ENCODE measurements at regions not wholly inside any gene's neighbourhood (a gene's known extent, or its start where the extent isn't known, plus 50 kb on each side); places are given as distances from the start of the nearest gene placed in this dataset.
"Not testable (repeated sequence)": the region's sequence is repeated elsewhere in the genome, so short reads cannot be mapped to it uniquely, and the experiment has no call there.

DNA sequence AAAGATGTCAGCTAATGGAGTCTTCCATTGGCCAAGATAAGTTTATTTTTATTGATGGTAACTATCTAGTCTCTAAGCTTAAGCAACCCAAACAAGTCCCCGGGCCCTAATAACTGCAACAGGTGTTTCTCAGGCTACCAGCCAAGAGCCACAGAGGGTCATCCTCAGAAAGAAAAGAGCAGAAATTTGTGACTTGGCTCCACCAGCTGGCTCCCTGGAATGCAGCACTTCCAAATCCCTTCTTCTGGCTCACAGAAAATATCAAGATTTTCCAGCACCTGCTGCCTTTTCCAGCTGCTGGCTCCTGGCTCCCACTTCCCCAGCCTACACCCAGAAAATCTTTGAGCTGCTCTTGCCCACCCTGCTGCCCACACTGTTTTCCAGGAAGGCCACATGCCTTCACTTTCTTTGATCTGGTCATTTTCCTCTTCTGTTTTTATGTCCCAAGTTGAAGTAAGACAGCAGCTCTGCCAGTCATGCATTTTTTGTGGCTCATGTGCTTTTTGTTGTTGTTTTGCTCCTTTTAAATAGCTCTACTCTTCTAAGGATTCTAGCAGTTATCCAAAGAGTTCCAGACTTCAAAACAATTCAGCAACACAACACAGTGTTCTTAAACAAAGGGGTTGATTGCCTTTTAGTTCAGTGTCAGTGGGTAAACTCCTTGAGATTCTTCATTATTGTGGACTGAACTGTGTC lies 151.0 kb upstream of the SMLR1 start:
- DNase-seq = no peak

DNA sequence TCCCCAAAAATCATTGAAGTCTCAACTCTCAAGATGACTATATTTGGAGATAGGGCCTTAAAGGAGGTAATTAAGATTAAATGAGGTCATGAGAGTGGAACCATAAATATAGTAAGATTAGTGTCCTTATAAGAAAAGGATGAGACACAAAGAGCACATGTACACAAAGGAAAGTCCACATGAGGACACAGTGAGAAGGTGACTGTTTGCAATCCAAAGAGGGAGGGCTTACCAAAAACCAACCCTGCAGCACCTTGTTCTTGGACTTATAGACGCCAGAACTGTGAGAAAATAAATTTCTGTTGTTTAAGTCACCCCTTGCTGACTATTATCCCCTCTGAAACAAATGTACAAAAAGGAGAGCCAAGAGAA lies 150.4 kb upstream of the SMLR1 start:
- no peak for DNase-seq

DNA sequence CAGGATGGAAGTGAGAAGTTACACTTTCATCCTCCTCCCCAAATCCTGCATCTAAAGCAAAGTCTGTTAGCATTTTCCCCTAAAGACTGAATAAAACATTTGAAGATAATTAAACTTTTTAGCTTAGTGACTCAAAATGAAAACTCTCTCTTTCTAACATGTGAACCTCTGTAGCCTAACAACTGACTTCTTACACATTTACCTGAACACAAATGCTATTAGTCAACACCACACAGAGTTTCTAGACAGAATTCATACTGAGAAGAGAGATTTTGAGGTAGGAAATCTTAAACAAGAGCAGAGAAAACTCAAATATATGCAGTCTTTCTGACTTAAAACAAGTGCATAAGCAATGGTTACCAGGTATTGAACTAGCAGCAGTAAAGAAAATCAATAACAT lies 149.9 kb upstream of the SMLR1 start:
- no peak for DNase-seq

DNA sequence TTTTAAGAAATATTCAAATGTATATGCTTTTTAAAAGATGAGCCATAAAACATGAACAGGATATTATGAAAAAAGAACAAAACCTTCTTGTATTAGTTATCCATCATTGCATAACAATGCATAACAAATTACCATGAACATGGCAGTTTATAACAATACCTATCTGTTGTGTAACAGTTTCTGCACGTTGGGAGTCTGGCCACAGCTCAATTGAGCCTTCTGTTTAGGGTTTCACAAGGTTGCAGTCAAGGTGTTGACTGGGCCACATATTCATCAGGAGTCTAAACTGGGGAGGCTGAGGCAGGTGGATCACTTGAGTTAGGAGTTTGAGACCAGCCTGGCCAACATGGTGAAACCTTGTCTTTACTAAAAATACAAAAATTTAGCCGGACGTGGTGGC lies 149.4 kb upstream of the SMLR1 start:
- DNase-seq = no peak

DNA sequence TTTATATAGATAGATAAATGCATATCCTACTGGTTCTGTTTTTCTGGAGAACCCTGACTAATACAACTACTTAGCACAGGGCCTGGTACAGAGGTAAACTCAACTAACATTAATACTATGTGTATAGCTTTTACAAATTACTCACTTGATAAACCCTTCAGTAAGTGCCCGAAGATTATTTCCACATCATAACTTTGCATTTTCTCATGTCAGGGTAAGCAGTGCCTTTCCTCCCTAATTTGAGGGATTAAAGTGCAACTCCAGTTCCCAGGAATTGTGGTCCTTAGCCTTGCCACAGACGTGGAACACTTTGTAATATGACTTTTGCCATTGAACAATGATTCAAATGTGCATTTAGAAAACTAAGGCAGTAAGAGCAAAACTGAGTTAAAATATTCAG lies 147.5 kb upstream of the SMLR1 start:
- no peak for DNase-seq

DNA sequence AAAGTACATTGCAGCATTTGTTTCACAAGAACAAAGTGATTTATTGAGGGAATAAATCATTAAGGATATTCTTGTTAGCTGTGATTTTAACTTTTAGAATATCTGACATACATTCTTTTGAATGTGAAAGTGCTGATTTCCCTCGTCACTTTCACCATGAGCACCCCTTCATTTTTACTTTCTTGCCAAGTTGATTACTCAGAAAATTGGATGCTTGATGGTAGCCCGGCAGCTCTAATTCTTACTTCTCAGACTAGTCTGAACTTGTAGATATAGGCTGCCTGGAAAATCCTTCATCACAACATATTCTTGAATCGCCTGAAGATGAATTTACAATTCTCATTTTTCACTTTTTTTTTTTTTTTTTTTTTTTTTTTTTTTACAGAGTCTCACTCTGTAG lies 147.1 kb upstream of the SMLR1 start:
- no peak for DNase-seq

DNA sequence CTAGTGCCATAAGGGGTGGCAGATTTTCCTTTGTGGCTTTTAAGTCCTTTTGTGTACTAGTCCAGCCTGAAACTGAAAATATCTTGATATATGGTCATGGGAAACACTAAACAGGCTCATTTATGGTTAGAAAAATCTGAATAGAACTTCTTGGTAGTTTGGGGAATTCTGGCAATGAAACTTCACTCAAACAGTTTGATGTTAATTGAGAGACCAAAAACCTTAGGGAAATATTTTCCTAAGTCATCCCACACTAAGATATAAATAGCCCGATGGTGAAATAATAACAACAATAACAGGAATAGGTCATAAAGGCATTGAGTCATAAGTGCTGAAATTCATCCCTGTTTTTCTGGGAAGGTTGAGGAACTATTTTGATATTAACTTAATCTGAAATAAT lies 146.2 kb upstream of the SMLR1 start:
- DNase-seq = no peak

DNA sequence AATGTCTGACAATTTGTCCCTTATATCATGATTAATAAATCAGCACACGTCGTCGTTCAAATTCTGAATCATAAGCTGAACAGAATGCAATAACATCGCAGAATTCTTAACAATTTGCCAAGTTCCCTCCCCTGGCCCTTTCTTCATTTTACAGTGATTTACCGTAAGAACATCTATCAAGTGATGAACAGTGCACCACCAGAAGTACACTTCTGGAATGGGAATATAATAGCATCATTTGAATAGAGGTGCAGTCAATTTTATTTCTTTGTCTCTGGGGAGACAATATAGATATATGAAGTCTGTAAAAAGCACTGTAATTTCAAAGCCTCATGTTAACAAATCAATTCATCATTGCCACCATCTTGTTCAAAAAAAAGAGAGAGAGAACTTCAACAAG lies 145.1 kb upstream of the SMLR1 start:
- no peak for DNase-seq

DNA sequence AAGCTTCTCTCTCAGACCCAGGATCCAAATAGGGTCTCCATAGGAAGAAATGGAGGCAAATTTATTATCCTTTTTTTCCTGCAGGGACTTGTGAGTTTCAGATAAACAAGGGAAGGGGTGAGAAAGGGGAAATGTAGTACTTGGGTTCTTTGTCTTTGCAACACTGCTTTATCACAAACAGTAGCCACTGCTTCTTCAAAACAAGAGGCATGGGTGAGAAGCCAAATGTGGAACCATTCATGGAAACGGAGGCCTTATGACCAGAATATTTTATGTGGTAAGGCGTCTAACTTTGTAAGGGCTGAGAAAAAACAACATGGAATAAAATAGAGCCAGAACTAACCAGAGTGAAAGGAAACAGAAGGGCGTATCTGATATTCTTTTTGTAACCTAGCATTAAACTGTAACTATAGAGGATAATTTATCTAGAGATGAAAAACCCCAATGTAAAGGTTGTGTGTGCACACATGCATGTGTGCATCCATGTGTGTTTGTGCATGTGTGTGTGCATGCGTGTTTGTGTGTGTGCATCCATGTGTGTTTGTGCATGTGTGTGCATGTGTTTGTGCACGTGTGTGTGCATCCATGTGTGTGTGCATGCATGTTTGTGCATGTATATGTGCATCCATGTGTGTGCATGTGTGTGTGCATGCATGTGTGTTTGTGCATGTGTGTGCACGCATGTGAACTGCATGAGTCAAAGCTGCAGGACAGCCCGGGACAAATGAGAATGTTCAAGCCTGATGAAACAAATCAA lies 143.3 kb upstream of the SMLR1 start:
- no peak for DNase-seq

DNA sequence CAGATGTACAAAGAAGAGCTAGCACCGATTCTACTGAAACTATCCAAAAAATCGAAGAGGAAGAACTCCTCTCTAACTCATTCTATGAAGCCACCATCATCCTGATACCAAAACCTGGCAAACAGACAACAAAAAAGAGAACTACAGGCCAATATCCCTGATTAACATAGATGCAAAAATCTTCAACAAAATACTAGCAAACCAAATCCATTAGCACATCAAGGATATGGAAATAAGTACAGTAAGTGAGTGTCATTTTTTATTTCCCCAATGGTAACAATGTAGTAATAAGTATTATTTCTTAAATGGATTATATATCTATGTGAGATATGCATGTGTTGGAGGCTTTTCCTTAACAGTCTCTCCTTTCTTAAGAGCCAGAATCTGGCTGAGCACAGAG lies 134.5 kb upstream of the SMLR1 start:
- no peak for DNase-seq

DNA sequence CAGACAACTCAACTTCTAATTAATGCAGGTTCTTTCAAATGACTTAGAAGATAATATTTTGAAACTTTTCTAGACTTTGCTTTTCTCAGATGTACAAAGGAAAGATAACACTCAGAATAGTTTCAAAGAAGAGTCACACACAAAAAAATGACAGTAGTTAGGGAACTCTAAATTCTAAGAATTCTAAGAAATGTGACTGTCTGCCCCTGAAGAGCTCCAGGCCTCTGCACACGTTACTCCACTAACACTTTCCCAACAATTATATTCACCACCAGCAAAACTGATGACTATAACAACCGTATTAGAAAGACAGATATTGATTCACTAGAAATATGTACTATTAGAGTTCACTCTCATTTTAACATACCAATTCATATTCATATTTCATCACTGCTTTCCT lies 133.3 kb upstream of the SMLR1 start:
- DNase-seq = no peak

DNA sequence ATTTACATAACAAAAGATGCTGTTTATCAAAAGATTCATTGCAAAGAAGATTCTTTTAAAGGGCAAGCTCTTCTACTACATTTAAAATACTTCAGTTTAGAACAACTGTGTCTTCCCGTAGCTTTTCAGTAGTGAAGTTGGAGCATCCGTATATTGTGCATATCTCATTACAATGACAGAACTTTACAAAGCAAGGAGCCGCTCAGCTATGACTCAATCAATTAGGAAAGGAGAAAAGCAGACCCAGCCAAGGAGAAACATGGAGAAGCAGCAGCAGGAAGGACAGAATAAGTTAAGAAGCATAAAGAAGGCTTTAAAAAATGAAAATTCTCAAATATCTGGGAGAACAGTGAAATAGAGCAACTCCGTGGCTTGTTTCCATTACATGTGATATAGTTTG lies 132.6 kb upstream of the SMLR1 start:
- no peak for DNase-seq

DNA sequence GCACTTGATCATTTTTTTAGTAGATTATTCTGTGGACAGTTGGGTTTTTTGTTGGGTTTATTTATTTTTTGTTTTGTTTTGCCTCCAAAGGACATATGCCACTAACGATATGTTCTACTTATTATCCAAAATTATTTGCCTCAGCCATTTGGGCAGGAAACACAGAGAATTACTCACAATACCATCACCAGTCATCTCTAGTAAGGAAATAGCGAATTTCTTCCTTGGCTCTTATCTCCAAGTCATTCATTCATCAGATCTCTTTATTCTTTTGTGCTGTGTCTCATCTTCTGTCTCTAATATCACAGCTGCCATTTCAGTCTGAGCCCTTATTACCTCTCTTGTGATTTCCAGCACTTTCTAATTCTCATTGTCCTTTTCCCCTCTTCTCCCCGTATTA lies 130.4 kb upstream of the SMLR1 start:
- DNase-seq = no peak

DNA sequence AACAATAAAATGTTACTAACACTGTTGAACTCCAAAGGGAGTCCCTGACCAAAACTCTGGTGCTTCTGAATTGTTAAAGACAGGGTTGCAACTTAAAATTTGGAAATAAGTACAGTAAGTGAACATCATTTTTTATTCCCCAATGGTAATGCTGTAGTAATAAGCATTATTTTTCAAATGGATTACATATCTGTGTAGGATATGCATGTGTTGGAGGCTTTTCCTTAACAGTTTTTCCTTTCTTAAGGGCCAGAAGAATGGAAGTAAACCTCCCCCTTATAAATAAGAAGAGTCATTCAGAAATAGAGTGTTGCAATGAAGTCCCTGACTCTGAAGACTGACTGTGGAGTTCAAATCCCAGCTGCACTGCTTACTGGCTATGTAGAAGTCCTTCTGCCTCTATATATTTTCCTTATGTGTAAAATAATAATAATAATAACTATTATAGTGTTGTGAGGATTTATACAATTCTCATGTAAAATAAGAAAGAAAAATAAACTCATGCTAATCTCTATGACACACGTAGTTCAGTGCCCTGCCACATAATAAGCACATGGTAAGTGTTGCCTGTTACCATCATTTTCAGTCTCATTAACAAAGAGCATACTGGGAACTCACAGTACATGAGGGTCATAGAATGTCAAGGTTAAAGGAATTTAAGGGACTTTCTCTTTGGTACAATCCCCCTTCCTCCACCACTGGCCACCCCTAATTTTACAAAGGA lies 129.8 kb upstream of the SMLR1 start:
- no peak for DNase-seq

DNA sequence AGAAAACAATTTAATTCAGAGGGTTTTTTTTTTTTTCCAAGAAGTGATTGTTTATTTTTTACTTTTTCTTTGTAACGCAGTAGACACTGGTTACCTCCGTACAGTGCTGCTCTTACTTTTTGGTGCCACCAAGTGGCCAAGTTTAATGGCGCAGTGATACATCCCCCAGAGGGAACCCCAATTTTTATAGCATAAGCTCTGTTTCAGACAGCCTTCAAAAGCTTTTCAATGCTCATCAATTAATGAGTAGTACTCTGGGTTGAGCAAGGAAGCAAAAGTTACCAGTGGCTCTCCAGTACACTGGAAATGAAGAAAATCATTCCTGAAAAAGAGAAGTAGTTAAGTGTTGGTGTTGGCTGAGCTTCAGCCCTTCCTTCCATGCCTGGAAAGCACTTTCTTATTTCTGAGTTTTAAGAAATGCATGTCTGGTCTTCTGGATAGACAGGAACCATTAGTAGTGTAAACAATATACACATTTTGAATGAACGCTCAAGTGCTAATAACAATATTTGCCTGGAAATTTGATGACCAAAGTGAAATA lies 129.1 kb upstream of the SMLR1 start:
- no peak for DNase-seq

DNA sequence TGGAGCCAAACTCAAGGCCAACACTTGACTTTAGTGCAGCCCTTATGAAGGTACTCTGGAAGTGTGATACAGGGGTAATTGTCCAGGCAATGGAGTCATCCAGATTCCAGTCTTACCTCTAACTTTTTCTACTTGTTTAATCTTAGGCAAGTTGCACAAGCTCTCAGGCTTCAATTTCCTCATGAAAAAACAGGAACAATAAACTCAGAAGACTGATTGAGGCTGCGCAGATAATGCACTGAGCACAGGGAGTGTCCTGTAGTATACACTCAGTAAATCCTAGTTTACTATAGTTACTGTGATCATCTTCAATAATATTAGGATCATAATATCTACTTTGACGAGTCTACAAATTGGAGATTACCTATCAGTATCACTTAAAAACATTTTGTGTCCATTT lies 127.5 kb upstream of the SMLR1 start:
- DNase-seq = no peak

DNA sequence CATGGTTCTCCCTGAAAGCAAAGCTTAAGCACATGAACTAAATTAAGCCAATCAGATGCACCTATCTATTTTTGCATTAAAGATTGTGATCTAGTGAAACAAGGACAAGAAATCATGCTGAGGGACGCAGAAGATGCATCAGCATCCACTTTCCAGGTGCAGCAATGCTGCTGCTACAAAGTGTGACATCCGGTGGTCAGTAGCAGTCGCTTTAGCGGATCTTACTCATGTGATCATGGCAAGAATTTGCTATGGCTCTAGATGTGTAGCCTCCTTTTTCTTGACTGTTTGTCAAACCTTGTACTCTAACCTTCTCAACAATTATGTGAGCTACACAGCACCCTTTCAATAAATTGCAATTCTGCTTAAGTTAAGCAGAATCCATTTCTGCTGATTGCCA lies 126.8 kb upstream of the SMLR1 start:
- no peak for DNase-seq

DNA sequence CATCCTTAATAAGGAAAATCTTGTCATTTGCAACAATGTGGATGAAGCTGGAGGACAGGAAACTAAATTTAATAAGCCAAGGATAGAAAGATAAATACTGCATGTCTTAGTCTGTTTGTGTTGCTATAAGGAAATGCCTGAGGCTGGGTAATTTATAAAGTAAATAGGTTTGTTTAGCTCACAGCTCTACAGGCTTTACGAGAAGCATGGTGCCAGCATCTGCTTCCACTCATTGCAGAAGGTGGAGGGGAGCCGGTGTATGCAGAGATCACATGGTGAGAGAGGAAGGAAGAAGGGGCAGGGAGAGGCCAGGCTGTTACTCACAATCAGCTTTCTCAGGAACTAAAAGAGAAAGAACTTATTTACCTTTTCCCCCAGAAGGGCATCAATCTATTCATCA lies 118.9 kb upstream of the SMLR1 start:
- DNase-seq = no peak

DNA sequence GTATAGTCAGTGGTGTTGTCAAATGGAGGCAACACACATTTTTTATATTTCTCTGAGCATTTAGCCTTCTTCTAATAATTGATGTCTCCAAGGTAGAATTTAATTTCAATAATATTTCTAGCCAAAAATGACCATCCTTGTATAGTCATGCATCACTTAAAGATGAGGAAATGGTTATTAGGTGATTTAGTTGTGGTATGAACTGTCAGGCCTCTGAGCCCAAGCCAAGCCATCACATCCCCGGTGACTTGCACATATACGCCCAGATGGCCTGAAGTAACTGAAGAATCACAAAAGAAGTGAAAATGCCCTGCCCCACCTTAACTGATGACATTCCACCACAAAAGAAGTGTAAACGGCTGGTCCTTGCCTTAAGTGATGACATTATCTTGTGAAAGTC lies 115.6 kb upstream of the SMLR1 start:
- DNase-seq = not testable (repeated sequence)

DNA sequence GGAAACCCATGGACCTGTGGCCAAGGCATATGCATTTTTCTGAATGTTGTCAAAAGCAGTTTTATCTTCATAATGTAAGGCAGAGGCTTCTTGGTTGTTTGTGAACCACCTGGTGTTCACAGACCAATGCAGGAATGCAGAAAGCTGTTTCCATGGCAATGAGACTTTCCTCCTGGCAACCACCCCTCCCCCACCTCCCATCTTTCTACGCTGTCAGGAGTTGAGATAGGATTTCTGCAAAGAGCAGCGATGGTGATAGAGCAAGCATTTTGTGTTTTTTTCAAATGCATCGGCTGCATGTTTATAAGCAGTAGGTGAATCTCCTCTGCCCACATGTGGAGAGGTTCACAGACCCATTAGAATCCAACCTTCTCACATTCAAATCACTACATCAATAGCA lies 114.1 kb upstream of the SMLR1 start:
- DNase-seq = no peak

DNA sequence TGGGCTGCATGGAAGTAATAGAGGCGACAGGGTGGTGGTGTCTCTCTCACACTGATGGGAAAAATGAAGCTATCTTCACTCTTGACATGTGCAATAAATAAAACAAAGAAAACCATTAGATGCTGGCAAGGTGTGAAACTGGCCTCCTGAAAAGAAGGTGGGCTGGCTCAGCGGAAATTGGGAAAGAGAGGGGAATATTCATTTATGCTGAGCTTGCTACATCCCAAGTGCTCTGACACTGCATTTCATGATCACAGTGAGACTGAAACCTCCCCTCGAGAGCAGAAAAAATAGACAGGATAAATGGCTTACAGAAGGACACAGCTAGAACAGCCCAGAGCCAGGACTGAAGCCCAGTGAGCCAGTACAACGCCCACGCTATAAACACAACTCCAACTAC lies 112.1 kb upstream of the SMLR1 start:
- no peak for DNase-seq

DNA sequence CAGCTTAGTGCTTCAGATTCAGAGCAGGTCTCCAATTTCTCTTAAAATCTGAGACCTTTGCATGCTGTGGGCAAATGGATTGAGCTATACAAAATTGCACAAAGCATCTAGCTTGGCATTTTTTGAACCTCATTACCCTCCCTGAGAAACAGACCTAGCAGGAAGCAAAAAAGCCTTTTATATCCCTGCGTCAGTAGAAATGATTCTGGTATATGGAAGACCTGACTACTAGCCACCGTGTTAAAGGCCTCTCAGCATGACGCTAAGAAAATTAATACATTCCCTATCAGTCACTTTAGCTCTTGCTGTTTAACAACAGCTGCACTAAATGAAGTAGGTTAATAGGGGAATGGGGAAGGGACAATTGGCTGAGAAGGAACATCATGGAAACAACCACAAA lies 110.7 kb upstream of the SMLR1 start:
- DNase-seq = no peak

DNA sequence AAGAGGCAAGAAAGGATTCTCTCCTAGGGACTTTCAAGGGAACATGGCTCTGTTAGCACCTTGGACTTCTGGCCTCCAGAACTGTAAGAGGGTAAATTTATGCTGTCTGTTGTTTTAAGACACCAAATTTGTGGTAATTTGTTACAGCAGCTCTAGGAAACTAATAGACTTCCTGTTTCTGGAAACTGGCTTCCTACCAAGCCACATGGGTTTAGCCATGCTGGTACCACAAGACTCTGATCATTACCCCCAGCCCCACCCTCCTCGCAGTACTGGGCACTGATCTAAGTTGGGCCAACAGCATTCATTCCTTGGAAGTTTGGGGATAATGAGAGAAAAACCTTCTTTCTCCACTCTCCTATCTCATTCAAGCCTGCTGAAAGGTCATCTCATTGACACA lies 109.5 kb upstream of the SMLR1 start:
- no peak for DNase-seq

DNA sequence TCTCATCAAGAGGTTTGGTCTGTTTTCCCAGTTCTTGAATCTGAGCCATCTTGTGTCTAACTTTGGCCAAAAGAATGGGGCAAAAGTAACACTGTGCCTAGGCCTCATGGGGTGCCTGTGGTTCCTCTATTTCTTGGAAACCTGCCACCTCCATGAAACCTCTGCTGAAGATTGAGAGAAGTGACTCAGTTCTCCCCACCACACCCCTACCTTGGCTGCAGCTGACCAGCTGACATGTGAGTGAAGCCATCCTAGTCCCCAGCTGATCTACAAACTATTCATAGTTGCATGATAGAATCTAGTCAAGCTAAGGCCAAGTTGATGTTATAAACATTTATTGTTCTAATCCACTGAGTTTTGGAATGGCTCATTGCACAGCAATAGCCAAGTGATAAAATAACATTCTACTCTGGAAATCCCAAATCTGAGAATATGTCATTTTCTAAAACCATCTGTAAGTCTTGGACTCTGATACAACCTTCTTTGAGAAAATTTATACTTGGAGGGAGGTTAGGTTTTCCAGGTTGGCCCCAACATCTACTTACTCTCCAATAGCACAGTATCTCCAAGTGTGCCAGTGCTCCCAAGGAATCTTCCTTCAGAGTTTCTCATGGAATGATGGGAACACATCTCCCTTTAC lies 107.0 kb upstream of the SMLR1 start:
- DNase-seq = no peak
